ENCODE measurements at regions not wholly inside any gene's neighbourhood (a gene's known extent, or its start where the extent isn't known, plus 50 kb on each side); places are given as distances from the start of the nearest gene placed in this dataset.
A peak's percentile ranks its signal among the peaks of the same experiment; 100 is the strongest.

DNA sequence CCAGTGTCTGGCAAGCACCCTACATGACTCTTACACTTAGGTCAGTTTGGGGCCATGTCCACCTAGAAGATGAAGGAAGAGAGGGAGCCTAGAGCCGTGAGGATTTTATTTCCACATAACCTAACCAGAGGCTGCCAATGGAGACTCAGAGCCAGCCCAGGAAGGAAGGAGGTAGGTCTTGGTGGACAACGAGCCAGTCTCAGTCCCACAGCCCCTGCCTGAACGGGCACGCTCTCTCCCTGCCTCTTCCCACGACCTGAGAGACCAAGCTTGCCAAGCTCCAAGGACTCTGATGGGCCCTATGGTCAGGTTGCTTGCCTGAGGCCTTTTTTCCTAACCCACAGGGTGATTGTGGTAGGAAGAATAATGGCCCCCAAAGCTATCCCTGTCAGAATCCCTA, 188.4 kb downstream of the TFCP2L1 start:
- Histone ChIP-seq H3K36me3 (ENCODE audit: insufficient read depth, low read length) (no peaks in the 10 kb centered on the region), H3K4me3 (ENCODE audit: insufficient read depth, low read length) (no peak overlapping the region), H3K9me3 (ENCODE audit: low read depth, low read length) (no peaks in the 10 kb centered on the region), H3K27me3 (ENCODE audit: insufficient read depth, low read length) (peaks cover 29% of the 10 kb centered on the region), H3K4me2 (ENCODE audit: insufficient read depth, low read length) (no peak overlapping the region), H3K27ac (ENCODE audit: low read depth, low read length) (no peak overlapping the region), H2AFZ (ENCODE audit: low read length) (no peak overlapping the region), H3K4me1 (ENCODE audit: insufficient read depth, low read length) (no peaks in the 10 kb centered on the region), H4K20me1 (ENCODE audit: insufficient read depth, low read length) (peaks cover 7% of the 10 kb centered on the region), H3K79me2 (ENCODE audit: insufficient read depth, low read length) (no peaks in the 10 kb centered on the region)
- no peak for DNase-seq (ENCODE audit: insufficient read length, low spot score, missing footprints)
- TF ChIP-seq, protein P1, sequence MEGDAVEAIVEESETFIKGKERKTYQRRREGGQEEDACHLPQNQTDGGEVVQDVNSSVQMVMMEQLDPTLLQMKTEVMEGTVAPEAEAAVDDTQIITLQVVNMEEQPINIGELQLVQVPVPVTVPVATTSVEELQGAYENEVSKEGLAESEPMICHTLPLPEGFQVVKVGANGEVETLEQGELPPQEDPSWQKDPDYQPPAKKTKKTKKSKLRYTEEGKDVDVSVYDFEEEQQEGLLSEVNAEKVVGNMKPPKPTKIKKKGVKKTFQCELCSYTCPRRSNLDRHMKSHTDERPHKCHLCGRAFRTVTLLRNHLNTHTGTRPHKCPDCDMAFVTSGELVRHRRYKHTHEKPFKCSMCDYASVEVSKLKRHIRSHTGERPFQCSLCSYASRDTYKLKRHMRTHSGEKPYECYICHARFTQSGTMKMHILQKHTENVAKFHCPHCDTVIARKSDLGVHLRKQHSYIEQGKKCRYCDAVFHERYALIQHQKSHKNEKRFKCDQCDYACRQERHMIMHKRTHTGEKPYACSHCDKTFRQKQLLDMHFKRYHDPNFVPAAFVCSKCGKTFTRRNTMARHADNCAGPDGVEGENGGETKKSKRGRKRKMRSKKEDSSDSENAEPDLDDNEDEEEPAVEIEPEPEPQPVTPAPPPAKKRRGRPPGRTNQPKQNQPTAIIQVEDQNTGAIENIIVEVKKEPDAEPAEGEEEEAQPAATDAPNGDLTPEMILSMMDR (IDR thresholded peaks at IDR 0.05; ENCODE audit: extremely low read depth, low read depth, low read length) = no peak

DNA sequence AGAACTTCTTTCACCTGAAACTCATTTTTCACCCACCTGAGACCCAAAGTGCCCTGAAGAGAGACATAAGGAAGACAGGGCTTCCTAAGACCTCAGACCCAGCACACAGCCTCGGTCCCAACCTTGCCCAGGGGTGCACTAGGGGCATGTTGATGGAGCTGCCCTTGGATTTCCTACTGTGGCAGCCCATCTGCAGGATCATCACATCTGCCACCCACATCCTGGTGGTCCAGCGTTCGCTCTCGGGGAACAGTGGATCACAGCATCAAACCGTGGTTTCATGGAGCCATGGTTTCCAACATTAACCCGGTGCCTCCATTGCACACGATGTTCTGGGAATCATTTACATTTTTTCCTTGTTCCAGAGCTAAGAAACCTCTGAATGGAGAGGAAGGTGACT, 186.4 kb downstream of the TFCP2L1 start:
- peaks cover 35% of the 10 kb centered on the region for H3K27me3 ChIP-seq (ENCODE audit: insufficient read depth, low read length)

DNA sequence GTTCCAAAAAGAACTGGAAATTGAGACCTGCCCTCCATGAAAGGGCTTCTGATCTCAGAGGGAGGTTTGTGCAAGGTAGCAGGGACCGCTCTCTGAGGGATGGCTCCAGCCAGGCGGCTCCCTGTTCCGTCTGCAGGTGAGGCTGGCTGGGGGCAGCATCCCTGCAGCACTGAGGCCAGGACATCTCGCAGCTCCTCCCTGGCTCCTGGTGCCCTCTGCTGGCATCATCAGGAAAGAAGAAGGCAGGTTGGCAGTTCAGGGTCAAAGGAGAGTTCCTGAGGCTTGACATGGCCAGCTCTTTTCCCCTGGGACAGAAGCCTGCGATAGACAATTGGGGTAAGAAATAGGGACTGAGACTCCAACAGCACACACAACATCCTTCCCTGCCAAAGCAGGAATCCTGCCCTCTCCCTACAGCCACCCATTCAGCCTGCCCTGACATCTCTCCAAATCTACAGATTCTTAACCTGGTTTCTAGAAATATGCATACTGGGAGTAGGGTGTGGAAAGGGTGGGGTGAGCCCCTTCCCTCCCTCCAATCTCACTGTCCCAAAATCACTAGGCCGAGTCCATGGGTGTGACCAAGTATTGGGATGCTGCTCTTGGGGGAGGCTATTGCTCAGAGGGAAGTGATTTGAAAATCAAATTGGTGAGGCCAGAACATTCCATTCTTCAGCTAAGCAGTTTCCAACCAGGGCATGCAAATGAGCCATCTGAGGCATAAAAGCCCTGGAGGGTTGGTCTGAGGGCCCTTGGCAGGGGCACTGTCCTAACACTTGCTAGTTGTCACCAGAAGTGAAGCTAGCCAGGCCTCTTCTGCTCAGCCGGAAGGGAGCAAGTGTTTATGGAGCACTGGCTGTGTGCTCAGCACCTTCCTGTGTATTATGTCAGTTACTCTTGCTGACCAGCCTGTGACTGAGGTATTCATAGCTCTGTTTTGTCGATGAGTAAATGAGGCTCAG, 185.4 kb downstream of the TFCP2L1 start:
- peak; percentile 88 for DNase-seq (ENCODE audit: insufficient read length, low spot score, missing footprints)
- H3K36me3 ChIP-seq (ENCODE audit: insufficient read depth, low read length) = no peaks in the 10 kb centered on the region
- no peaks in the 10 kb centered on the region for H3K4me1 ChIP-seq (ENCODE audit: insufficient read depth, low read length)
- H3K4me2 ChIP-seq (ENCODE audit: insufficient read depth, low read length) = no peak overlapping the region
- no peak overlapping the region for H3K27ac ChIP-seq (ENCODE audit: low read depth, low read length)
- H2AFZ ChIP-seq (ENCODE audit: low read length) = no peak overlapping the region
- no peaks in the 10 kb centered on the region for H3K9me3 ChIP-seq (ENCODE audit: low read depth, low read length)
- peaks cover 35% of the 10 kb centered on the region for H3K27me3 ChIP-seq (ENCODE audit: insufficient read depth, low read length)
- H3K4me3 ChIP-seq (ENCODE audit: insufficient read depth, low read length) = no peak overlapping the region
- H4K20me1 ChIP-seq (ENCODE audit: insufficient read depth, low read length) = peaks cover 7% of the 10 kb centered on the region
- TF ChIP-seq, protein P1 (IDR thresholded peaks at IDR 0.05; ENCODE audit: extremely low read depth, low read depth, low read length) = peak; percentile 45
- H3K79me2 ChIP-seq (ENCODE audit: insufficient read depth, low read length) = no peaks in the 10 kb centered on the region

More for the DNA sequence above, 186.4 kb downstream of the TFCP2L1 start:
- H3K27ac ChIP-seq (ENCODE audit: low read depth, low read length) = no peak overlapping the region
- H3K4me1 ChIP-seq (ENCODE audit: insufficient read depth, low read length) = no peaks in the 10 kb centered on the region
- no peak for DNase-seq (ENCODE audit: insufficient read length, low spot score, missing footprints)
- no peak overlapping the region for H3K4me3 ChIP-seq (ENCODE audit: insufficient read depth, low read length)
- H3K4me2 ChIP-seq (ENCODE audit: insufficient read depth, low read length) = no peak overlapping the region
- no peaks in the 10 kb centered on the region for H3K9me3 ChIP-seq (ENCODE audit: low read depth, low read length)
- TF ChIP-seq, protein P1 (IDR thresholded peaks at IDR 0.05; ENCODE audit: extremely low read depth, low read depth, low read length) = no peak
- H2AFZ ChIP-seq (ENCODE audit: low read length) = no peak overlapping the region
- no peaks in the 10 kb centered on the region for H3K79me2 ChIP-seq (ENCODE audit: insufficient read depth, low read length)
- no peaks in the 10 kb centered on the region for H3K36me3 ChIP-seq (ENCODE audit: insufficient read depth, low read length)
- peaks cover 7% of the 10 kb centered on the region for H4K20me1 ChIP-seq (ENCODE audit: insufficient read depth, low read length)

DNA sequence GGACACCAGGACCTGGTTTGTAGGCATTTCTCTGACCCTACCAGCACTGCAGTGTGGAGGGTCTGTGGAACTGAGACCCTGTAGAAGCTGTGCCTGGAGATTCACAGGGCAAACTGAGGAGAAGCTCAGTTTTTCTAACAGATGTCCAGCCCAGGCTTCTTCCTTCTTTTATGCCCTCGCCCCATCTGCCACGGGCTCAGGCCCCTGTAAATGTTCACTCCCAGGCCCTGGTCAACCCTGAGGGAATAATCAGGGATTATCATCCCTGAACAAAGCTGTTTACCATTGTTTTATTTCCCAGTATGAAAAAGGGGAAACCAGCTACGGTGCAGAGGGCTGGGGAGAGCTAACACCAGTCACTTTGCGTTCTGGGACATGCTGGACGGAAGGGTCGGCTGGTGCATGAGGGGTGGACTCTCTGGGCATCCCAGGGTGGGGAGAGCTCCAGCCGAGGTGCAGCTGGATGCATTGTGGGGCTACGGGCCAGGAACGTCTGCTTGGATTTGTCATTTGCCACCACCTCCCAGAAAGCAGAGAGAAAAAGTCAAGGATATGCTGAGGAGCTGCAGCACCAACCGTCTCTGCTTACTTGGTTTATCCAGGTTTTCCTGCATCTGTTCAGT, 183.8 kb downstream of the TFCP2L1 start:
- TF ChIP-seq, protein P1 (IDR thresholded peaks at IDR 0.05; ENCODE audit: extremely low read depth, low read depth, low read length) = no peak
- no peak overlapping the region for H3K4me2 ChIP-seq (ENCODE audit: insufficient read depth, low read length)
- no peak overlapping the region for H3K27ac ChIP-seq (ENCODE audit: low read depth, low read length)
- peaks cover 4% of the 10 kb centered on the region for H4K20me1 ChIP-seq (ENCODE audit: insufficient read depth, low read length)
- H3K27me3 ChIP-seq (ENCODE audit: insufficient read depth, low read length) = peaks cover 35% of the 10 kb centered on the region
- H3K79me2 ChIP-seq (ENCODE audit: insufficient read depth, low read length) = no peaks in the 10 kb centered on the region
- no peak overlapping the region for H3K4me3 ChIP-seq (ENCODE audit: insufficient read depth, low read length)
- H3K9me3 ChIP-seq (ENCODE audit: low read depth, low read length) = no peaks in the 10 kb centered on the region
- H3K36me3 ChIP-seq (ENCODE audit: insufficient read depth, low read length) = no peaks in the 10 kb centered on the region
- no peak for DNase-seq (ENCODE audit: insufficient read length, low spot score, missing footprints)
- H2AFZ ChIP-seq (ENCODE audit: low read length) = no peak overlapping the region
- H3K4me1 ChIP-seq (ENCODE audit: insufficient read depth, low read length) = no peaks in the 10 kb centered on the region

Measured in osteoblast (primary cell).